Esophagus muscularis mucosa (tissue), 3 donors: ENCODE measurements at regions not wholly inside any gene's neighbourhood (a gene's known extent, or its start where the extent isn't known, plus 50 kb on each side); places are given as distances from the start of the nearest gene placed in this dataset.
"Not testable (repeated sequence)": the region's sequence is repeated elsewhere in the genome, so short reads cannot be mapped to it uniquely, and the experiment has no call there.

Source experiments
- EP300 ChIP-seq: sonication (generic); formaldehyde crosslinking; IDR thresholded peaks from one replicate; pipeline ENCODE4 v1.6.1; 2017; ENCODE audit warnings: antibody characterized with exemption
- POLR2AphosphoS5 ChIP-seq, 2 donors: sonication (generic); formaldehyde crosslinking; IDR thresholded peaks; one replicate each; pipeline ENCODE4 v1.6.1; 2017; ENCODE audit warnings: antibody characterized with exemption in 2 of 2

GRCh38 chr1:98811-99210, 352.7 kb downstream of the OR4F29 start:
- TF ChIP-seq EP300; POLR2AphosphoS5 (IDR thresholded peaks at IDR 0.05): not testable (repeated sequence)
